GM19467 (cell line): ENCODE measurements at regions not wholly inside any gene's neighbourhood (a gene's known extent, or its start where the extent isn't known, plus 50 kb on each side); places are given as distances from the start of the nearest gene placed in this dataset.

Experiments
- ATAC-seq: cut with Tn5 transposase; IDR thresholded peaks from one replicate; pipeline ENCODE4 v1.9.1; 2021; ENCODE audit warnings: mild to moderate bottlenecking, moderate library complexity; ENCODE audit not compliant: unreplicated experiment

GRCh38 chr4:20444599-20445337 is 193.1 kb downstream of the SLIT2 start:
- no peak for ATAC-seq

- ATAC-seq: no peak
Measured at GRCh38 chr4:20445933-20446723, 194.4 kb downstream of the SLIT2 start.

GRCh38 chr4:20447103-20447502 is 195.4 kb downstream of the SLIT2 start:
- no peak for ATAC-seq

DNA sequence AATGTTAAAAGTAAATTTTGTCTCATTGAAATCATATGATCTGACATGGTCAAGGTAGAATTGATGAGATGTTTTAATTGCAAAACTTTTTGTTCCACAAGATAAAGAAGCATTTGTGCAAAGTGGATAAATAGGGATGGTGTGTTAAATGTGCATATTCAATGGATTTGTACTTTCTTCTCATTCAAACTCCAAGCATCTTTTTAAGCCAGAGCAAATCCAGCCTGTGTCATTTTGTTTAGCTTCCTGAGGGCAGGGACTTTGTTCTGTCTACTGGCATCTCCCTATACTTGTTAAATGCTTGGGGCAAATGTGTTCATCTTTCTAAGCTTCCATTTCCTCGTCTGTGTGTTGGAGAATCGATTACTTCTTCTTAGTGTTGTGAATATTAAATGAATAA is 200.3 kb downstream of the SLIT2 start:
- ATAC-seq: no peak

DNA sequence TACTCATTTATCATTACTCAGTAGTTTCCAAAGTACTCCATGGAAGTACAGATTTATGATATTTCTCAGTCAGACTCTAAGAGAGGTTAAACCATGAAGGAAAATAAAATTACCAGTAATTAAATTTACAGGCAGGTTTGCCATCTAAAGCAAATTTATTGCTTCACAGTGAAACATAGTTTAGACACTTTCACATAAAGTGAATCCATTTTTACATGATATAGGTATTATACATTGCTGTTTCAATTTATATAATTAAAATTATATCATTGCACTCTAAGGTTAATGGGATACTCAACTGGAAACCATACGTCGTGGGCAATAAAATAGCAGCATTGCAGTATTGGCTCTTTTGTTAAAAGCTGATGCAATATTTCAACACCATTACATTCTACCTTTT is 202.8 kb downstream of the SLIT2 start:
- ATAC-seq: no peak

- ATAC-seq: no peak
Measured at GRCh38 chr4:20456407-20456806, 204.7 kb downstream of the SLIT2 start.

DNA sequence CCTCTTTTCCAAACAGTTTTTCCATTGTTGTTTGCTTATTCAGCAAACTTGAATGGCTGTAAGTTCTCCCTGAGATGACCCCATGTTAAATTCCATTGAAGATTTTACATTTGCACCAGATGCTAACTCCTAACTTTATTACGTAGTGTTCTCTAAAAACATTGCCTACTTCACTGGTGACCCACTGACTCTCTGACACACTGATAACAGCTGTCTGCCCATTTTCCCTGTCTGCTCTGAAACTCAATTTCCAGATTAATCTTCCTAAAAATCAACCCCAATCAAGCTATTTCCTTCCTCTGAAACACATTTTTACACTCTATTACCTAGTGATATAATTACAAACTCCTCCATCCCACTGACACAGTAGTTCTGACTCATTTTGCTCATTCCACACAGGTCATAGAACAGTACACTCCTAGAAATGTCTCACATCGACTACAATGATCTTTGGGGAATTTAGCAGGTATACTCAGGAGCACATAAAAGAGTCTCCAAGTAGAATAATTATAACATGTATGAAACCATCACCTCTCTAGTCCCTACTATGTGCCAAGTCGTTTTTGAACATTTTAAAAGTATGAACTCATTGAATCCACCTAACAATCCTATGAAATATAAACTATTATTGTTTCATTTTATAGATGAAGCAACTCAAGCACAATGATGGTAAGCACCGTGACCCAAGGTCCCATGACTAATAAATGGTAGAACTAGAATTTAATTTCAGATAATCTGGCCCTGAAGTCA is 210.9 kb downstream of the SLIT2 start:
- no peak for ATAC-seq

DNA sequence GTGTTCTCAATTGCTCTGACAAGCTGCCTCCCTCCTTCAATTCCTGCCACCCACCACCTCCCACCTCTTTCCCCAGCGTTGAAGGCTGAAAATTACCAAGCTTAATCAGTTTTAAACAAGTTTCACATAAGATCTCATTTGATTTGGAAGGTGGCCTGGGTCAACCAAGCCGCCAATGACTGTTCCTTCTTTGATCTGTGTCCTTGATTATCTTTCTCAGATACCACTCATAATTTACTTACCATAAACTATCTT is 211.4 kb downstream of the SLIT2 start:
- ATAC-seq: no peak

GRCh38 chr4:20464381-20464780 is 212.7 kb downstream of the SLIT2 start:
- ATAC-seq: no peak

DNA sequence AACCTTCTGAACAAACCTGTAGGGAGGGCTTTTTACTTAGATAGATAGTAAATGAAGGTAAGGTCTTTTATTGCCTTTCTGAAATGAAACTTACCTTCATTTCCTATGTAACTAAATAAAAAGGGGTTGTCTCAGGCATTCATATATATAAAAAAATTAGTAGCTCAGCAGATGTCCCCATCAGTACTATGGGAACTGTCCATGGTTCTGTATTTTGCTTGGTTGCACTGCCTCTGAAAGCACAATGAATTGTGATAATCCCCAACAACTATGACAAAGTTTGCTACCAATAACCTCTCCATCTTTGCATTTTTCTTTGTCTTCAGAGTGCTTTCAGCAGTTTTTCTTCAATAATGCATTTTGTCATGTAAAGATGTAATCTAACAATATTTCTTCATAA is 222.4 kb downstream of the SLIT2 start:
- ATAC-seq: no peak

DNA sequence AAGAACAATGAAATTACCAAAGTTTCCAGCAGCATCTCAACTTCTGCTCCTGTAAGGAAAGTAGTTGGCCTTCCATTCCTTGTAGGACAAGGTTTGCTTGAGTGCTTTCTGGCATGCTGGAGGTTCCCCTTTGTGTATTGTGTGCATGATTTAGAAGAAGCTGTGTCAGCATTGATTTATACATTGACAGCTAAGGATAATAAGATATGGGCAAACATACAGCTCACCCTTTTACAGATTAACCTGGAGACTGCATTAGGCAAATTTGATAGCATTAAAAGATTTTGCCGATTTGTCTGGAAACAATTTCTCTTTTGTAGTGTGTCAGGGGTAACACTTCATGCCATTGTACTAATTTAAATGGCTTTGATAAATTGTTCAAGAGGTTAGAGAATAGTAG is 221.8 kb upstream of the PACRGL start:
- ATAC-seq: no peak

DNA sequence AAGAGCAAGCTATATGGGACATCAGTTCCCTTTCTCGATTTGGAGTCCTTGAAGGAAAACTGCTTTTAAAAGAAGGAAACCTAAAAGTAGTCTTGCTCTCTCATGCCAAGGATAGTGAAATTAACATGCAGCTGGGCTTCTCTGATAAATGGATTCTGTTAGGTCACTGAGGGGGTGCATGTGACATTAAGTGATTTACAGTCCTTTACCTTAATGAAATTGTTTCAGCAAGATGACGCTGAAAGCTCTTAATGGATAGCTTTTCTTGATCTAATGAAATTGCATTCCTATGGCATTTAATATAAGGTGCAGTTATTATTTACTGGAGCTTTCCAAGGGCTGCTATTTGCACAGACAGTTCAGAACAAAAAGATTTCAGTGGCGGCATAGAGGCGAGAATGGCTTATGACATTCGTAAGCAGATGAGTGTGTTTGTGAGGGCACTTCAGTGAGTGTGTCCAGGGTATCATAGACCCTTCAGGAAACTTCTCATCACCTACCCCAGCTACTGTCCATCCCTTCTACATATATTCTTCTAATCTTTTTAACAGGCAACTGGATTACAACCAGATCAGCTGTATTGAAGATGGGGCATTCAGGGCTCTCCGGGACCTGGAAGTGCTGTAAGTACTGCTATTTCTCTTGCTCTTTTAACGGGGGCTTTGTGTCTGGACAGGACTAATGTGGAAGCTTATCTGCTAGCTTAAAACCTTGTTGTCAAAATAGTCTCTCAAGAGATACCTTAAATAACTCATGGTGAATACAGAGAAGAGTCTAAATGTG is 219.9 kb upstream of the PACRGL start:
- no peak for ATAC-seq

- no peak for ATAC-seq
Measured at GRCh38 chr4:20483416-20483815, 216.8 kb upstream of the PACRGL start.

GRCh38 chr4:20486433-20486832 is 213.8 kb upstream of the PACRGL start:
- ATAC-seq: no peak

DNA sequence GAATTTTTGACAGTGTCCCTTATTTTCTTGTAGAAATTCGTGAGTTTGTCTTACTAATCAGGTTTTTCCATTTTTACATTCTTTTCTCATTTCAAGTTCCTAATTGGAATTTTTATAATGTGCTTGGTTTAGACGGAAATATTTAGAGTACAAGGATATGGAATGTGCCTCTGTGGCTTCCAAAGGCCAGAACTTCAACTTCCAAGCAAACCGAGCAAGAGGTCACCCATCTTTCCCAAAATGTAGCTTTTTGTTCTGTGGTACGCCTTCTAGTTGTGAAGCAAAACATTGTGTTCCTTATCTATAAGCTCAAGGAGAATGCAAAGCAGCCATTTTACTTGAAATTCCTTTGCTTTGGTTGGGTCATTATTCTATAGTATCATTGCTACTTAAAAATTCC is 212.8 kb upstream of the PACRGL start:
- ATAC-seq: no peak

DNA sequence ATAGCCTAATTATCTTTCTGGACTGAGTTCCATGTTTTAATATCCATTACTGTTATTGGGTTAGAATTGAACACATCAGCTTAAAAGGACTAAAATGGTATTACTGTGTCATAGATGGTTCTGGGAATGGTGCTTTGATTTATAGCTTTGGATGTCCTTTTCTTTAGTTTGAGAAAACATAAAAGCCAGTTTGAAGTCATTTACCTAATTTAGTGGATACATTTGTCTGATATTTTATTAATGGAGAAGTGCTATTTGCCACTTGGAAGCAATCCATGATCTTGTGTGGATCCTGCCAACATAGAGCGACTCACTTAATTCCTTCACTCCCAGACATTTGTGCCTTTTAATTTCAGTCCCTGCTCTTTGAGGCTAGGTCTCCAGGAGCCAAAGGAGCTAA is 212.4 kb upstream of the PACRGL start:
- no peak for ATAC-seq

- no peak for ATAC-seq
Measured at GRCh38 chr4:20490734-20491133, 209.5 kb upstream of the PACRGL start.

- ATAC-seq: no peak
Measured at GRCh38 chr4:20493761-20494353, 206.4 kb upstream of the PACRGL start.

DNA sequence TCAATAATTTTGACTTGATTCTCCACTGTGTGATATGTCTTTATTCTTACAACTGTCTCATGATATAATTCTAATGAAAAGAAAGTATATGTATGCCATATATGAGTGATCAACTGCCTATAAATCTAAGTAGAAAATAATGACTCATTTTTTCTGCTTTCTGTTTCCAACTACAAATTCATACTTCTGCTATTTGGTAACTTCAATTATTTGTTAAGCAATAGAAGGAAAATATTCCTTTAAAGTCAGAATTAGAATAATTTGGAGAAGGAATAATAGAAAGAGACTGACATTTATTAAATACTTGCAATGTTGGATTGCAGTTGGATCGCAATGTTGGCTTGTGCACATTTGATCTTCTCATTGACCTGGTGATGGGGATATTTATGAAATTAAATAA is 204.2 kb upstream of the PACRGL start:
- no peak for ATAC-seq

GRCh38 chr4:20504146-20504545 is 196.1 kb upstream of the PACRGL start:
- no peak for ATAC-seq

DNA sequence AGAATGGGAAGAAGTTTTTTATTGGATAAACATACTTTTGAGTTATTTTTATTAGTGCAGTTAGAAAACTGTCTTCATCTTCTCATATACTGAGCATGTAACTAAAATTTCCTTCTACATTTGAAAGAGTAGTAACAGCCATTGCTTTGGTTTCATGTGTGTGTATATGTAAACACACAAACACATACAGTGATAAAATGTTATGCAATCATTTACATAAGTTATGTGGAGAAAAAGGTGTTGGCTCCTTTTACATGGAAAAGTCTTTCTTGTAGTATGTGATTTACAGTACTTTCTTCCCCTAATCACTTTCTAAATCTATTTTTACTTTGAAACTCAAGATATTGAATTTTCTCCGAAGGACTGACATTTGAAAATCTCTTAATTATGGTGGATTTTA is 194.3 kb upstream of the PACRGL start:
- no peak for ATAC-seq
